GM21717 (cell line): ENCODE measurements at regions not wholly inside any gene's neighbourhood (a gene's known extent, or its start where the extent isn't known, plus 50 kb on each side); places are given as distances from the start of the nearest gene placed in this dataset.
"Not testable (repeated sequence)": the region's sequence is repeated elsewhere in the genome, so short reads cannot be mapped to it uniquely, and the experiment has no call there.

Experiments
- ATAC-seq: cut with Tn5 transposase; IDR thresholded peaks from one replicate; pipeline ENCODE4 v1.9.1; 2021; ENCODE audit warnings: mild to moderate bottlenecking, moderate library complexity; ENCODE audit not compliant: unreplicated experiment

GRCh38 chr3:191959876-191960413, 499.0 kb downstream of the PYDC2 start:
- ATAC-seq, result no peak

GRCh38 chr3:191961022-191961421, 500.1 kb downstream of the PYDC2 start:
- no peak for ATAC-seq

- no peak for ATAC-seq
Measured at GRCh38 chr3:191961529-191961928, 500.6 kb downstream of the PYDC2 start.

- ATAC-seq, result no peak
Measured at GRCh38 chr3:191962324-191962723, 501.4 kb downstream of the PYDC2 start.

GRCh38 chr3:191963182-191963581, 502.2 kb downstream of the PYDC2 start:
- ATAC-seq, result no peak

GRCh38 chr3:191966556-191966955, 505.6 kb downstream of the PYDC2 start:
- ATAC-seq, result no peak

- no peak for ATAC-seq
Measured at GRCh38 chr3:191968299-191968698, 507.3 kb downstream of the PYDC2 start.

- peak; percentile 55 for ATAC-seq
Measured at GRCh38 chr3:191972714-191973398, 511.9 kb downstream of the PYDC2 start.

- ATAC-seq, result peak; percentile 27
Measured at GRCh38 chr3:191973820-191974219, 512.9 kb downstream of the PYDC2 start.

GRCh38 chr3:191975936-191976335, 515.0 kb downstream of the PYDC2 start:
- ATAC-seq, result no peak

GRCh38 chr3:191980443-191980842, 519.5 kb downstream of the PYDC2 start:
- ATAC-seq, result no peak

- no peak for ATAC-seq
Measured at GRCh38 chr3:191982481-191982880, 521.5 kb downstream of the PYDC2 start.

- ATAC-seq, result no peak
Measured at GRCh38 chr3:191985691-191986090, 524.7 kb downstream of the PYDC2 start.

- ATAC-seq, result no peak
Measured at GRCh38 chr3:191987831-191988350, 526.9 kb downstream of the PYDC2 start.

- ATAC-seq, result not testable (repeated sequence)
Measured at GRCh38 chr3:191993952-191994351, 533.0 kb downstream of the PYDC2 start.

- ATAC-seq, result no peak
Measured at GRCh38 chr3:191997093-191997492, 536.1 kb downstream of the PYDC2 start.

- ATAC-seq, result no peak
Measured at GRCh38 chr3:191997579-191998268, 536.8 kb downstream of the PYDC2 start.

- ATAC-seq, result no peak
Measured at GRCh38 chr3:192001218-192001617, 540.3 kb downstream of the PYDC2 start.

- no peak for ATAC-seq
Measured at GRCh38 chr3:192005989-192006388, 545.0 kb downstream of the PYDC2 start.

GRCh38 chr3:192009903-192010302, 548.9 kb downstream of the PYDC2 start:
- ATAC-seq, result no peak

- ATAC-seq, result no peak
Measured at GRCh38 chr3:192010490-192010889, 549.5 kb downstream of the PYDC2 start.

GRCh38 chr3:192011137-192011536, 550.2 kb downstream of the PYDC2 start:
- ATAC-seq, result no peak
